ENCODE measurements at regions not wholly inside any gene's neighbourhood (a gene's known extent, or its start where the extent isn't known, plus 50 kb on each side); places are given as distances from the start of the nearest gene placed in this dataset.

DNA sequence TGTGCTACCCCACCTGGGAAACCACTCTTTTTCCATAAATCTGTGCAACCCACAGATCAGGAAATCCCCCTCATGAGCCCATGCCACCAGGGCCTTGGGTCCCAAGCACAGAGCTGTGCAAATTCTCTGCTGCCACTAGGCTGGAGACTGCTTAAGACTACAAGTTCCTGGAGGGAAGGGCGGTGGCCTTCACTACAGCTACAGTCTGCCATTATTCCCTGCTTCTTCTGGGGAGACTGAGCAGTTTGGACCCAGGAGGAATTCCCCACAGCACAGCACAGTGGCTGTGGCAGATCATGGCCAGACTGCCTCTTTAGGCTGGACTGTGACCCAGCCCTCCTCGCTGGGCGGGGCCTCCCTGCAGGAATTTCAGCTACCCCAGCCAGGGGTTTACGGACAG is 89.7 kb upstream of the GRB10 start:
- TF ChIP-seq CTCF (IDR thresholded peaks at IDR 0.05) (no peak), POLR2A (IDR thresholded peaks at IDR 0.05) (no peak)

Data from breast epithelium (tissue), 3 donors.